GM13977 (cell line): ENCODE measurements at regions not wholly inside any gene's neighbourhood (a gene's known extent, or its start where the extent isn't known, plus 50 kb on each side); places are given as distances from the start of the nearest gene placed in this dataset.

Experiments
- DNase-seq: peaks from one replicate; pipeline ENCODE4 v3.0.0; 2012; ENCODE audit warnings: low spot score
- CTCF ChIP-seq: IDR thresholded peaks from 2 replicates; pipeline ENCODE4 v1.5.1; 2012; ENCODE audit warnings: mild to moderate bottlenecking, control low read depth; ENCODE audit not compliant: insufficient read depth; ENCODE audit errors: extremely low read depth, missing control alignments
- in situ Hi-C: fragments of 300-500 bp; cut with MboI; formaldehyde crosslinking; loops from one replicate; pipeline ENCODE4 v1.12.0; 2022; ENCODE audit warnings: low sequenced_read_pairs, low pct_unique_long_range_greater_than_20kb, mixed read lengths, inconsistent platforms; ENCODE audit not compliant: unreplicated experiment

DNA sequence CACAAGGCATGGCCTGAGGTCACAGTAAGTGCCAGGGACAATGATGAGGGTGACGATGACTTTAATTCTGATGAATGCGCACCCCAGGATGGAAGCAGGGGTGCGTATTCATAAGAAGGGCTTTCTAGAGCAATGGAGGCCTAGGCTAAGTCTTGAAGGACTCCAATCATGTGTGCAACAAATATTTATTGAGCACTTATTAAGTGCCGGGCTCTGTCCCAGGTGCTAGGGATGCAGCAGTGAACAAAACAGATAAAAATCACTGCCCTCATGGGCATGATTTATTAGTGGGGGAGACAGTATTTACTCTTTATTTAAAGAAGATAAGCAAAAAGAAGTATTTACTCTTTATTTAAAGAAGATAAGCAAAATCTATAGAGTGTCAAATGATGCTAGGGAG, 198.2 kb upstream of the KCNG1 start:
- TF ChIP-seq CTCF = no peak
- in situ Hi-C loops = no loop called here
- no peak for DNase-seq

DNA sequence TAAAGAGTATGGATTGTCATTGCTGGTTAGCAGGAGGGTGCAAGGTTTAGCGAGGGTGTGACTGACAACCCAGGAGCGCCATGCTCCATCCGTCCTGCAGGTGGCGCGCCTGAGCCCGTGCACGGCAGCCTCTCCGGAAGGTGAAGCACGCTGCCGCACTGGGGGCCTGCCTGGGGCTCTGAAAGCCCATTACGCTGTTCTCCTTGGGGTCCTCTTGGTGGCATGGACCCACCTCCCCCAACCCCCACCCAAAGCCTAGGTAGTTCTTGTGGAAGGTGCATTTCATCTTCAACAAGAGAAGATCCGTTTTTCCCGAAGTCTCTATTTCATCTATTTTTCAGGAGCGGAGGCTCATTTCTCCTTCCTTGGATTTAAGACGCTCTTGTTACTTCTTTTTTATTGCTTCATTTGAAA, 197.4 kb upstream of the KCNG1 start:
- in situ Hi-C loops = no loop called here
- DNase-seq = peak; percentile 67
- peak; percentile 89 for TF ChIP-seq CTCF

DNA sequence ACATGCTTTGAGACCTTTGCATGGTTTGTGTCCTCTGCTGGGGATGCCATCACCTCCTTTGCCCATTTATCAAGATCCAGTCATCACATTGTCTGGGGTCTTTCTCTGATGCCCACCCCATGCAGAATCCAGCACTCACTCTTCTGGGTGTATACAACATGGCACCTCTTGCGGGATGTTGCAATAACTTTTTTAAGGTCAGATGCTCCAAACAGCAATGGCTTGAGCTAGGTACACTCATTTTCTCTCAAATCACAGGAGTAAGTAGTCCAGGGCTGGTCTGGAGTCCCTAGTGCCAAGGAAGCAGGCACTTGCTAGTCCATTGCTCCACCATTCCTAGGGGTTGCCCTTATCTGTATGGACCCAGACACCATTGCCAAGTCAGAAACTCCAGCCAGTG, 196.6 kb upstream of the KCNG1 start:
- in situ Hi-C loops = no loop called here
- no peak for DNase-seq
- no peak for TF ChIP-seq CTCF

GRCh38 chr20:51218603-51219002, 195.7 kb upstream of the KCNG1 start:
- in situ Hi-C loops = no loop called here
- TF ChIP-seq CTCF = no peak
- no peak for DNase-seq

- no peak for DNase-seq
- in situ Hi-C loops = no loop called here
- no peak for TF ChIP-seq CTCF
Measured at GRCh38 chr20:51217347-51218045, 194.6 kb upstream of the KCNG1 start.

DNA sequence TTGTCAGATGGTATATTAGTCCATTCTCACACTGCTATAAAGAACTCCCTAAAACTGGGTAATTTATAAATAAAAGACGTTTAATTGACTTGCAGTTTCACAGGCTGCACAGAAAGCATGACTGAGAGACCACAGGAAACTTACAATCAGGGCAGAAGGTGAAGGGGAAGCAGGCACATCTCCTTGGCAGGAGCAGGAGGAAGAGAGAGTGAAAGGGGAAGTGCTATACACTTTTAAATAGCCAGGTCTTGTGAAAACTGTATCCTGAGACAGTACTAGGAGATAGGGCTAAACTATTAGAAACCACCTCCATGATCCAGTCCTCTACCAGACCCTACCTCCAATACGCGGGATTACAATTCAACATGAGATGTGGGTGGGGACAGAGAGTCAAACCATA, 193.9 kb upstream of the KCNG1 start:
- DNase-seq = no peak
- in situ Hi-C loops = no loop called here
- no peak for TF ChIP-seq CTCF
